Renal cortex interstitium (tissue), 11 donors: ENCODE measurements at regions not wholly inside any gene's neighbourhood (a gene's known extent, or its start where the extent isn't known, plus 50 kb on each side); places are given as distances from the start of the nearest gene placed in this dataset.

Experiments used
- DNase-seq, 11 donors: peaks; one replicate each; pipeline ENCODE4 v3.0.0-alpha.2; 2013; ENCODE audit warnings: low read depth in 9 of 11, low spot score in 4 of 11; ENCODE audit errors: extremely low read depth in 1 of 11

DNA sequence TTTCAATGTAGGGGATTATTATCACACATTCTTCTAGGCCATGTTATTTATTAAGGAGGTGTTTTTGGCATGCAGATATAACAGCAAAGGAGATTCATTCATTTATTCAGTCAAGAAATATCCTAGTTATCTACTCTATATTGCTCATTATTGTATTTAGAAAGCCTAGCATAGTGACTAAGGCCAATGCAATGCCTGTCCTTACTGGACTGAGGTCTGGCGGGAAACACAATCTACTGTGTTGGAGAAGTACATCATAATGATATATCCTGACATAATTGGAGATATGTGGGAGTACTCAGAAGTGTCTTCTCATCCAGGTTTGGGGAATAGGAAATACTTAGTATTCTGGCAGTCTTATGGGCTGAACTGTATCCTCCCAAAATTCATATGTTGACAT lies 421.5 kb upstream of the USP24 start:
- DNase-seq: no peak

- DNase-seq: no peak
Observed at GRCh38 chr1:55635856-55636255, 420.7 kb upstream of the USP24 start.

GRCh38 chr1:55634516-55634915 lies 419.4 kb upstream of the USP24 start:
- no peak for DNase-seq

DNA sequence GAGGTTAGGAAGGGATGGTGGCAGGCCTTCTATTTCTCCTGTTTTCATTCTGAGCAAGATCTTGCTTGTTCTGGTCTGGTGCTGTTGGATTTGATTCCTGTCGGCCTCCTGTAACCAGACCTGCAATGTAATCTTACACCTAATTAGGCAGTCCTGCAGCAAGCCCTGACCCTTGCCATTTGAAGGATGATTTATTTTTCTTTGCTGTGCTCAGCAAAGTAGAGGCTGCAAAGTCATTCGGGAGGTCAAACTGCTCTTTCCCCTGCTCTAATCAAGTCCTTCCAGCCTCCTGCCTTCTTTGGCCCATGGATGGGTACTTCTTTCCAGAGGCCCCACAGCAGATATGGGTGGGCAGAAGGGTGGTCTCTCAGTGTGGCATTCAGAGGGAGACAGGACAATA lies 417.7 kb upstream of the USP24 start:
- peak; percentile 33 to 86 (median 70) for DNase-seq

GRCh38 chr1:55632058-55632457 lies 416.9 kb upstream of the USP24 start:
- no peak for DNase-seq

- no peak for DNase-seq
Observed at GRCh38 chr1:55631509-55631908, 416.3 kb upstream of the USP24 start.

DNA sequence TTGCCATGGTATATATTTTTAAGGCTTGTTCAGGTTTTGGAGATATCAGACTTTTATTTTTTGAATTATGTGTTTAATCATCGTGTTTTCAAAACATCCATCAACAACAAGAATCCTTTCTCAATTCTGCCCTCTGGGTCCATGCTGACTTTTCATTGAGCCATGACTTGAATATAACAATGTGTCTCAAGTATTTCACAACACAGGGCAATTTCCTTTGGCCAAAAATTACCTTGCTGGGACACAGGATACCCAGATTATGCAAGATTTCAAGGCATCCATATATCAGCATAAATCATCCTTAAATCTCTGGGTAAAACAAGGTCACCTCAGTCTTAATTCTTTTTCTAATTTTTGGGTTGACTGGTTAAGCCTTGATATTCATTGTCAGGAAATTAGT lies 411.2 kb upstream of the USP24 start:
- no peak for DNase-seq

- no peak for DNase-seq
Observed at GRCh38 chr1:55624766-55625165, 409.6 kb upstream of the USP24 start.

GRCh38 chr1:55623311-55623710 lies 408.1 kb upstream of the USP24 start:
- DNase-seq: peak in 10 of 11 donors; percentile 33 to 68 (median 48)

GRCh38 chr1:55622074-55622473 lies 406.9 kb upstream of the USP24 start:
- peak in 9 of 11 donors; percentile 12 to 71 (median 45) for DNase-seq

- DNase-seq: no peak
Observed at GRCh38 chr1:55618199-55618598, 403.0 kb upstream of the USP24 start.

DNA sequence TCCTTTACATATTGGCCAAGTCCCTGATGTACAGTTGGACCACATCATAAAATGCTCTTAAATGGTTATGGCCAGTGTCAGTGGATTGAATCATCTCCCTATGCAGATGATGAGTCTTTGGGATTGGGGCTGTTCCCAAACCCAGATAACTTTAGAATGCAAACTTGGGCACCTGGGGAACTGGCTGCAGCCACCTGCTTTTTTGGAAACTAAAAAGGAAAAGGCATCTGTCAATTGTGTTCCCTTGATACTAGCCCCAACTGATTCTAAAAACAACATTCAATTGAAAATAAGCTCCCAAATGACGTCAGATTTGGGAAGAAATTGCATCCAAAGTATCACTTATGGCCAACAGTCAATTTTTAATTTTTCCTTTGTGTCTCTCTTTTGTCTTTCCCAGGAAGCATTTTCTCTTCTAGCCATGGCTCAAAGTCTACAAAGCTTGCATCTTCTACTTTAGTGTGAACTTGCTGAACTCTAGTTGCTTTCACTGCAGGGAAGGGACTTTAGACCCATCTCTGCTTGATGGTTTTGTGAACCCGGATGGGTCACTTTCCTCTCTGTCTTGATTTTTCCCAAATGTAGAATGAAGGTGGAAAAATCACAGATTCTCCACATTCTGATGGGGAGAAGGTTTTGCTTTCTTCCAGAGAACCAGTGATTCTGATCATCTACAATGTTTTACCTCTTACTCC lies 402.3 kb upstream of the USP24 start:
- no peak for DNase-seq

DNA sequence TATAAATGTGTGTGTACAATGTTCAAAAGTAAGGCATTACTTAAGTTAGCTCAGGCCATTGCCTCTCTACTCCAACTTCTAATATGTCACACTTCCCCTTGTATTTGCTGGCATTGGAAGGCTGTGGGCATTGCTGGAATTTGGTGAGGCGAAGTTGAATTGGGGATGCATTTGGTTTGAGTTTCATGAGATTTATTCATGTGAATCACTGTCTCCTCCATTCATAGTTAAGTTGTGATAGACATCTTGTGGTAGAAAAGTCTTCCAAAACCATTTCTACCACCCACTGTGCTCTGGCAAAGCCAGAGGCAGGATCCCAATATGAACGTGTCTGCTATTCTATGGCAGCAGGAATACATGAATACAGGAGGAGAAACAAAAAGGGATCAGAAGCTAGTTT lies 397.8 kb upstream of the USP24 start:
- no peak for DNase-seq

DNA sequence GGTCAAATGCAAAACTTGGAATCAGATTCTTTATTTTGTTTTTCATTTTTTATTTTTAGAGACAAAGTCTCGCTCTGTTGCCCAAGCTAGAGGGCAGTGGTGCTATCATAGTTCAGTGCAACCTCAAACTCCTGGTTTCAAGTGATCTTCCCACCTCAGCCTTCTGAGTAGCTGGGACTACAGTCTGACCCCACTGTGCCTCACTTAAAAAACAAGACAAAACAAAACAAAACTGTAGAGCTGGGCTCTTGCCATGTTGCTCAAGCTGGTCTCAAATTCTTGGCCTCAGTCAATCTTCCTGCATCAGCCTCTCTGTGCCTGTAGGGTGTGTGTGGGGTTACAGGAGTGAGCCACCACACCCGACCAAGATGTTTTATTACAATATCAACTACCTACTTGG lies 396.0 kb upstream of the USP24 start:
- DNase-seq: no peak

GRCh38 chr1:55610203-55610602 lies 395.0 kb upstream of the USP24 start:
- DNase-seq: no peak

DNA sequence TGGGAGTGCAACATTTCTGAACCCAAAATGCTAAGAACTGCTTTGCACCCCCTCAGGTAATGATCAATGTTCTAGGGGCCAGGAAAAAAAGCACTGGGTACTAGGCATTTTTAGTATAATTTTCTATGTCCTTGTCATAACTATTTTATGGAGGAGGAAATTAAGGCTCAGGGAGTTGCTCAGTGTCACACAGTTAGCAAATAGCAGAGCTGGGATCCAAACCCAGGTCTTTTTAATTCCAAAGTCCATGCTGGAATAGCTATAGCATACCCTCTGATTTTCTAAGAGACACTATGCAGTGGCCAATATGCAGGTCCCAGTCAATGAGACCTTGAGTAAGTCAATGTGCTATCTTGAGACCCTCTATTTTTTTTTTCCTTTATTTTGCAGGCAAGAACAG lies 394.5 kb upstream of the USP24 start:
- no peak for DNase-seq

GRCh38 chr1:55605155-55605554 lies 390.0 kb upstream of the USP24 start:
- no peak for DNase-seq

DNA sequence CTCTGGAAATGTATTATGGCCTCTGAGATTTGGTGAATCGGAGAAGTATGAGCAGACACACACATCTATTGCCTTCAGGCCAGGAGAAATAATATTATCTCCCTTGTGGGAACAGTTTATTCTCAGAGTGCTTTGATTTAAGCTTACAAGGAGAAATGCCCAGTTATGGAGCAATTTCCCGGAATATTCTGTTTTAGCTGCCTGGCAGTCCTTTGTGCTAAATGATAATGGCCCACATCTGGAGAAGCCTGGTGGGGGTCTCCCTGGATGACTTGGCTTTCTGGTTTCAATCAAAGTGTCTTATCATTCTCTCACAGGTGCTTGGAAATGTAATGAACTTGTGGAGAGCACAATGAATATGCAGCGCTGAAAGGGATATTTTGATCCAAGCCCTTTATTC lies 389.6 kb upstream of the USP24 start:
- DNase-seq: no peak

DNA sequence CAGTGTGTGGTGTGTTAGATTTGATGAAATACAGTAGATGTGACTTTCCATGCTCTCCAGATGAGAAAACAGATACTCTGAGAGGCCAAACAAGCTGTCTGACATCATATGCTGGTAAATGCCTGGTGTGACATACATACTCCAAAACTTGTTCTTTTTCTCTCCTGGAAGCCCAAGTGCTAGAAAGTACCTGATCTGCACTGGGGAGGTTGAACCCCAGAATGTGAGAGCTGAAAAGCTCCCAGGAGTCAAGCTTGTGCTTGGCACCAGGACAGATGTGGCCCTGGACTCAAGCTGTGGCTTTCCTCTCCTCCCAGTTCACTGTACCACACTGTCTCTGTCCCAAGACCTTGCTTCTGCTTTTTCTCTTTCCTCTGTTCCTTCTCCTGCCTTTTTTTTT lies 389.0 kb upstream of the USP24 start:
- DNase-seq: no peak

- no peak for DNase-seq
Observed at GRCh38 chr1:55600242-55600641, 385.1 kb upstream of the USP24 start.

- no peak for DNase-seq
Observed at GRCh38 chr1:55597910-55598309, 382.7 kb upstream of the USP24 start.

GRCh38 chr1:55594701-55595100 lies 379.5 kb upstream of the USP24 start:
- DNase-seq: no peak
